ENCODE measurements at regions not wholly inside any gene's neighbourhood (a gene's known extent, or its start where the extent isn't known, plus 50 kb on each side); places are given as distances from the start of the nearest gene placed in this dataset.

GRCh38 chr3:194857469-194858113, 171.9 kb downstream of the FAM43A start:
- no peak overlapping the region for H3K27ac ChIP-seq
- no peaks in the 10 kb centered on the region for H3K36me3 ChIP-seq (replicated peaks)
- no peak for DNase-seq
- no peak for TF ChIP-seq CTCF (IDR thresholded peaks at IDR 0.05; ENCODE audit: low read depth, low read length, missing control alignments)
- in situ Hi-C loops (cut with HindIII; ENCODE audit: low pct_ligation_motif_present, low sequenced_read_pairs): no loop called here
- H3K4me3 ChIP-seq (ENCODE audit: low read depth, low read length): no peak overlapping the region
- no peaks in the 10 kb centered on the region for H3K27me3 ChIP-seq (replicated peaks)

GRCh38 chr3:194858382-194858781, 172.7 kb downstream of the FAM43A start:
- in situ Hi-C loops (cut with HindIII; ENCODE audit: low pct_ligation_motif_present, low sequenced_read_pairs): no loop called here
- no peak for TF ChIP-seq CTCF (IDR thresholded peaks at IDR 0.05; ENCODE audit: low read depth, low read length, missing control alignments)
- H3K27me3 ChIP-seq (replicated peaks): no peaks in the 10 kb centered on the region
- H3K27ac ChIP-seq: no peak overlapping the region
- H3K4me3 ChIP-seq (ENCODE audit: low read depth, low read length): no peak overlapping the region
- no peaks in the 10 kb centered on the region for H3K36me3 ChIP-seq (replicated peaks)
- DNase-seq: no peak

- DNase-seq: no peak
- no peaks in the 10 kb centered on the region for H3K36me3 ChIP-seq (replicated peaks)
Measured at GRCh38 chr3:194860725-194861124, 175.0 kb downstream of the FAM43A start.

GRCh38 chr3:194861375-194861774, 175.7 kb downstream of the FAM43A start:
- no peak for DNase-seq
- Histone ChIP-seq H3K36me3 (replicated peaks) (no peaks in the 10 kb centered on the region), H3K27me3 (replicated peaks) (no peaks in the 10 kb centered on the region), H3K4me3 (ENCODE audit: low read depth, low read length) (no peak overlapping the region), H3K27ac (no peak overlapping the region)
- no peak for TF ChIP-seq CTCF (IDR thresholded peaks at IDR 0.05; ENCODE audit: low read depth, low read length, missing control alignments)
- in situ Hi-C loops (cut with HindIII; ENCODE audit: low pct_ligation_motif_present, low sequenced_read_pairs): no loop called here

More at GRCh38 chr3:194860725-194861124, 175.0 kb downstream of the FAM43A start:
- Histone ChIP-seq H3K4me3 (ENCODE audit: low read depth, low read length) (no peak overlapping the region), H3K27me3 (replicated peaks) (no peaks in the 10 kb centered on the region), H3K27ac (no peak overlapping the region)
- in situ Hi-C loops (cut with HindIII; ENCODE audit: low pct_ligation_motif_present, low sequenced_read_pairs): no loop called here
- no peak for TF ChIP-seq CTCF (IDR thresholded peaks at IDR 0.05; ENCODE audit: low read depth, low read length, missing control alignments)

GRCh38 chr3:194865061-194865460, 179.4 kb downstream of the FAM43A start:
- Histone ChIP-seq H3K4me3 (ENCODE audit: low read depth, low read length) (no peak overlapping the region), H3K27me3 (replicated peaks) (no peaks in the 10 kb centered on the region), H3K36me3 (replicated peaks) (no peaks in the 10 kb centered on the region), H3K27ac (no peak overlapping the region)
- no peak for DNase-seq
- TF ChIP-seq CTCF (IDR thresholded peaks at IDR 0.05; ENCODE audit: low read depth, low read length, missing control alignments): no peak
- in situ Hi-C loops (cut with HindIII; ENCODE audit: low pct_ligation_motif_present, low sequenced_read_pairs): no loop called here

- no peak for TF ChIP-seq CTCF (IDR thresholded peaks at IDR 0.05; ENCODE audit: low read depth, low read length, missing control alignments)
- Histone ChIP-seq H3K36me3 (replicated peaks) (no peaks in the 10 kb centered on the region), H3K27ac (no peak overlapping the region), H3K27me3 (replicated peaks) (no peaks in the 10 kb centered on the region), H3K4me3 (ENCODE audit: low read depth, low read length) (no peak overlapping the region)
- no peak for DNase-seq
- in situ Hi-C loops (cut with HindIII; ENCODE audit: low pct_ligation_motif_present, low sequenced_read_pairs): no loop called here
Measured at GRCh38 chr3:194865615-194866014, 179.9 kb downstream of the FAM43A start.
